Gastrocnemius medialis (tissue), 4 donors: ENCODE measurements at regions not wholly inside any gene's neighbourhood (a gene's known extent, or its start where the extent isn't known, plus 50 kb on each side); places are given as distances from the start of the nearest gene placed in this dataset.

ENCODE experiments used
- POLR2A ChIP-seq, 2 donors: fragments of 450-650 bp; IDR thresholded peaks; one replicate each; pipeline ENCODE4 v1.6.1; 2017; ENCODE audit warnings: antibody characterized with exemption in 2 of 2, mild to moderate bottlenecking in 2 of 2, moderate library complexity in 2 of 2
- TF ChIP-seq, protein P1 (sequence below), 5 experiments: fragments of 450-650 bp in 3 of 5; fragments of 200-600 bp in 2 of 5; sonication (generic) in 2 of 5; IDR thresholded peaks in 4 of 5; conservative IDR thresholded peaks in 1 of 5; 1 replicate in 4 of 5; 2 replicates in 1 of 5; pipeline ENCODE4 v1.5.1; 2016 to 2019; ENCODE audit warnings: antibody characterized with exemption in 5 of 5, mild to moderate bottlenecking in 3 of 5, moderate library complexity in 3 of 5

- TF ChIP-seq POLR2A (IDR thresholded peaks at IDR 0.05): no peak
- TF ChIP-seq, protein P1, sequence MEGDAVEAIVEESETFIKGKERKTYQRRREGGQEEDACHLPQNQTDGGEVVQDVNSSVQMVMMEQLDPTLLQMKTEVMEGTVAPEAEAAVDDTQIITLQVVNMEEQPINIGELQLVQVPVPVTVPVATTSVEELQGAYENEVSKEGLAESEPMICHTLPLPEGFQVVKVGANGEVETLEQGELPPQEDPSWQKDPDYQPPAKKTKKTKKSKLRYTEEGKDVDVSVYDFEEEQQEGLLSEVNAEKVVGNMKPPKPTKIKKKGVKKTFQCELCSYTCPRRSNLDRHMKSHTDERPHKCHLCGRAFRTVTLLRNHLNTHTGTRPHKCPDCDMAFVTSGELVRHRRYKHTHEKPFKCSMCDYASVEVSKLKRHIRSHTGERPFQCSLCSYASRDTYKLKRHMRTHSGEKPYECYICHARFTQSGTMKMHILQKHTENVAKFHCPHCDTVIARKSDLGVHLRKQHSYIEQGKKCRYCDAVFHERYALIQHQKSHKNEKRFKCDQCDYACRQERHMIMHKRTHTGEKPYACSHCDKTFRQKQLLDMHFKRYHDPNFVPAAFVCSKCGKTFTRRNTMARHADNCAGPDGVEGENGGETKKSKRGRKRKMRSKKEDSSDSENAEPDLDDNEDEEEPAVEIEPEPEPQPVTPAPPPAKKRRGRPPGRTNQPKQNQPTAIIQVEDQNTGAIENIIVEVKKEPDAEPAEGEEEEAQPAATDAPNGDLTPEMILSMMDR (IDR thresholded peaks at IDR 0.05 in 4 of 5, conservative IDR thresholded peaks at IDR 0.05 in 1 of 5): no peak
Measured at GRCh38 chr3:6132684-6133432, 728.1 kb upstream of the GRM7 start.
